GM13977 (cell line): ENCODE measurements at regions not wholly inside any gene's neighbourhood (a gene's known extent, or its start where the extent isn't known, plus 50 kb on each side); places are given as distances from the start of the nearest gene placed in this dataset.
"Not testable (repeated sequence)": the region's sequence is repeated elsewhere in the genome, so short reads cannot be mapped to it uniquely, and the experiment has no call there.

Experiments
- DNase-seq: peaks from one replicate; pipeline ENCODE4 v3.0.0; 2012; ENCODE audit warnings: low spot score
- CTCF ChIP-seq: IDR thresholded peaks from 2 replicates; pipeline ENCODE4 v1.5.1; 2012; ENCODE audit warnings: mild to moderate bottlenecking, control low read depth; ENCODE audit not compliant: insufficient read depth; ENCODE audit errors: extremely low read depth, missing control alignments
- in situ Hi-C: fragments of 300-500 bp; cut with MboI; formaldehyde crosslinking; loops from one replicate; pipeline ENCODE4 v1.12.0; 2022; ENCODE audit warnings: low sequenced_read_pairs, low pct_unique_long_range_greater_than_20kb, mixed read lengths, inconsistent platforms; ENCODE audit not compliant: unreplicated experiment

DNA sequence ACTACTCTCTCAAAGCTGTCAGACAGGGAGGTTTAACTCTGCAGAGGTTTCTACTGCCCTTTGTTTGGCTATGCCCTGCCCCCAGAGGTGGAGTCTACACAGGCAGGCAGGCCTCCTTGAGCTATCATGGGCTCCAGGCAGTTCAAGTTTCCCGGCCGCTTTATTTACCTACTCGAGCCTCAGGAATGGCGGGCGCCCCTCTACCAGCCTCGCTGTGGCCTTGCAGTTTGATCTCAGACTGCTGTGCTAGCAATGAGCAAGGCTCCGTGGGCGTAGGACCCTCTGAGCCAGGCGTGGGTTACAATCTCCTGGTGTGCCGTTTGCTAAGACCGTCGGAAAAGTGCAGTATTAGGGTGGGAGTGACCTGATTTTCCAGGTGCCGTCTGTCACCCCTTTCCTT lies 124.3 kb downstream of the PTCHD1 start:
- DNase-seq, in situ Hi-C loops: not testable (repeated sequence)

- DNase-seq: no peak
- in situ Hi-C loops: no loop called here
- TF ChIP-seq CTCF: no peak
Observed at GRCh38 chrX:23465105-23465791, 130.6 kb downstream of the PTCHD1 start.

GRCh38 chrX:23465985-23466384 lies 131.3 kb downstream of the PTCHD1 start:
- DNase-seq: no peak
- no peak for TF ChIP-seq CTCF
- in situ Hi-C loops: no loop called here

DNA sequence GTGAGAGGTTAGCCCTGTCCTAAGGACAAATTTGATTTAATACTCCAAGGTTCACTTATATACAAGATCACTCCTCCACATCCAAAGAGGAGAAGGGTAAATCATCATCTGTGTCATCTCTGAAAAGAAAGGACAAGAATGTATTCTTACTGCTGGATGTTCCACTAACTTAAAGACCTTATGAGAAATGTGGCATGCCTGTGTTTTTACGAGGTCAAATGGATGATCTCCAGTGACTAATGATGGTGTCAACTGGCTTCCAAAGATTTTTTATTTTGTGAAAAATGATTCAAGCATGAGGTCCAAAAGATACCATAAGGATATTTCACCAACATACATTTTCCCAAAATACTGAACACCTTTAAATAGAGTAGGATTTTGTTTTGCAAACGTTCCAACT lies 143.4 kb downstream of the PTCHD1 start:
- DNase-seq: no peak
- in situ Hi-C loops: no loop called here
- TF ChIP-seq CTCF: no peak

GRCh38 chrX:23478561-23478960 lies 143.9 kb downstream of the PTCHD1 start:
- no peak for TF ChIP-seq CTCF
- DNase-seq: no peak
- in situ Hi-C loops: no loop called here

DNA sequence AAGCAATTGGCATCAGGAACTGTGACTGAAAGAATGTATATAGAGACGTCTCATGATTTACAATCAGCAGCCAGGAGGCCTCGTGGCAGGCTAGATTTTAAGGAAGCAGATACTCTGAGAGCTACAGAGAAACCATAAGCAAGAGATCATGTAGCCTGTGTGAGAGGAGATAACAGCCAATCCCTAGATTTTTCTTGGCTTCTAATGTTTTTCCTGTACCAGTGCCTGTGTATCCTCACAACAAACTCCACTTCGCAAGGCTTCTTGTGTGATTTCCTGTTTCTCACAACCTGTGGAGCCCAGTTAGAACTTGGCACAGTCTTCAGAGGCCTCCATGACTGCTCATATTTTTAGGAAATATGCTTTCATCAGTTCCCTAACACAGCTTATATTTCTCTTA lies 147.9 kb downstream of the PTCHD1 start:
- DNase-seq: no peak
- no peak for TF ChIP-seq CTCF
- in situ Hi-C loops: no loop called here

DNA sequence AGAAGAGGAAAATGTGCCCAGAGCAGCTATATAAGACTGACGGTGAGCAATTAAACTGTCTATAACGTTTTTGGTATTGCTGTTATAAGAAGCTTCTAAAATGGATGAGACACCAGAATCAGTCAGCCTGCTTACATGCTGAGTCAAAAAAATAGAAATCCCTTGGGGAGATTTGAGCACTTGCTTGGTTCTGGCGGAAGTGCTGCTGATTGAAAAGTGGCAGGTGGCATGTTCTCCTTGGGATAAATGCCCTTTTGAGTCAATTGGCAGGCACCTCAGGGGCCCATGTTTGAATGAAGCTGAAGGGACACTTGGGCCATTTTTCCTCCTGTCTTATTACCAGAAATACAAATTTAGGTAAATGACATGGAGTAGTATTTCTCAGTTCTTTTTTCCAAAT lies 148.7 kb downstream of the PTCHD1 start:
- no peak for DNase-seq
- in situ Hi-C loops: no loop called here
- TF ChIP-seq CTCF: no peak
